ENCODE measurements at regions not wholly inside any gene's neighbourhood (a gene's known extent, or its start where the extent isn't known, plus 50 kb on each side); places are given as distances from the start of the nearest gene placed in this dataset.
"Not testable (repeated sequence)": the region's sequence is repeated elsewhere in the genome, so short reads cannot be mapped to it uniquely, and the experiment has no call there.

- no peak overlapping the region for H3K27ac Mint-ChIP-seq
- no peak overlapping the region for H3K9ac ChIP-seq (ENCODE audit: extremely low read depth, low read length, poor library complexity, severe bottlenecking)
- H3K4me1 Mint-ChIP-seq: peaks cover 2% of the 10 kb centered on the region
- no peak for DNase-seq
- no peaks in the 10 kb centered on the region for H3K9me3 Mint-ChIP-seq
- H3K9me3 ChIP-seq (ENCODE audit: control insufficient read depth, low read length): peaks cover 4% of the 10 kb centered on the region
- no peak overlapping the region for H3K27ac ChIP-seq (ENCODE audit: low read depth, low read length)
- no peaks in the 10 kb centered on the region for H3K4me1 ChIP-seq (ENCODE audit: control insufficient read depth, insufficient read depth, low read length)
- H3K27me3 ChIP-seq (ENCODE audit: control insufficient read depth, insufficient read depth, low read length, poor library complexity, severe bottlenecking): peaks cover 43% of the 10 kb centered on the region
- TF ChIP-seq CTCF (conservative IDR thresholded peaks at IDR 0.05): no peak
- H3K36me3 Mint-ChIP-seq (ENCODE audit: low read depth): peaks cover 3% of the 10 kb centered on the region
- WGBS, 2 experiments (ENCODE audit: insufficient coverage in 1 of 2, insufficient read length in 1 of 2): 92 to 100% methylated on average over 1 to 2 of the region's 2 CpGs
- no peak overlapping the region for H3K4me3 ChIP-seq (ENCODE audit: low read length)
- H3K27me3 Mint-ChIP-seq (ENCODE audit: insufficient read depth): peaks cover 27% of the 10 kb centered on the region
- no peak overlapping the region for H3K4me3 Mint-ChIP-seq
- no peaks in the 10 kb centered on the region for H3K36me3 ChIP-seq (ENCODE audit: control insufficient read depth, insufficient read depth, low read length)
Measured at GRCh38 chr14:38047195-38047902, 160.4 kb upstream of the SSTR1 start.

DNA sequence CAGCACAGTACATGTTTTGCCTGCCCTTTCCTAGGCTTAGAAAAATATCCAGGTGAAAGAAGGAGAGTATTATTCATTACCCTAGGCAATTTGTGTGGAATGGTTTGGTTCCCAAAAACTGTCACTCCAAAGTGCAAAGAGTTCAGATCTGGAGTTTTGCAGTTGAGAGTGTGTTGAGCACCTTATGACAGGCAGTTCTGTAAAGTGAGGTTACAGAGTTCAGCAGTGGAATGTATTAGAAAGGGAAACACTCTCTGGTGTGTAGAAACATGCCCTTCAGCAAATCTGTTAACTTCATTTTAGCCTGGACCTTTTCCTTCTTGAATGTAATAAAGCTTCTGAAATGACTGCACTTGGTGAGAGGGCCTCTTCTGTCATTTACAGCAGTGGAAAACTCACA, 154.0 kb upstream of the SSTR1 start:
- no peaks in the 10 kb centered on the region for H3K4me1 ChIP-seq (ENCODE audit: control insufficient read depth, insufficient read depth, low read length)
- peaks cover 4% of the 10 kb centered on the region for H3K9me3 Mint-ChIP-seq
- no peaks in the 10 kb centered on the region for H3K36me3 ChIP-seq (ENCODE audit: control insufficient read depth, insufficient read depth, low read length)
- no peak overlapping the region for H3K27ac ChIP-seq (ENCODE audit: low read depth, low read length)
- no peak overlapping the region for H3K4me3 ChIP-seq (ENCODE audit: low read length)
- H3K27ac Mint-ChIP-seq: no peak overlapping the region
- H3K27me3 ChIP-seq (ENCODE audit: control insufficient read depth, insufficient read depth, low read length, poor library complexity, severe bottlenecking): no peaks in the 10 kb centered on the region
- no peak for DNase-seq
- H3K9me3 ChIP-seq (ENCODE audit: control insufficient read depth, low read length): no peaks in the 10 kb centered on the region
- H3K36me3 Mint-ChIP-seq (ENCODE audit: low read depth): peaks cover 3% of the 10 kb centered on the region
- no peak for TF ChIP-seq CTCF (conservative IDR thresholded peaks at IDR 0.05)
- H3K27me3 Mint-ChIP-seq (ENCODE audit: insufficient read depth): peaks cover 17% of the 10 kb centered on the region
- H3K9ac ChIP-seq (ENCODE audit: extremely low read depth, low read length, poor library complexity, severe bottlenecking): no peak overlapping the region
- H3K4me3 Mint-ChIP-seq: no peak overlapping the region
- H3K4me1 Mint-ChIP-seq: peaks cover 2% of the 10 kb centered on the region

DNA sequence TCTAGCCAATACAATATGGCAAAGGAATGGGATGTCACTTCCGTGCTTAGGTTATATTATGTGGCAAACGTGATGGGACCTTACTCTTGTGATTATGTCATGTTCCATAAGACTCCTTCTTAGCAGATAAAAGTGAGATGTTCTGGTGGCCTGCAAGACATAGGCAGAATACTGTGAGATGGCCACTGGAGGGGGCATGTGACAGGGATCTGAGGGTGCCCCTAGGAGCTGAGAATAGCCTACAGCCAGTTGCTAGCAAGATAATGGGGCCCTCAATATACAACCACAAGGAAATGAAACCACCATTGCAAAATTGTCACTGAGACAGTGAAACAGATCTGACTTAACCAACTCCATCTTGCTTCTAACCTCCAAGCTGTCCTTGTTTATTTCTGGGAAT, 151.4 kb upstream of the SSTR1 start:
- Mint-ChIP-seq H3K36me3 (ENCODE audit: low read depth) (peaks cover 11% of the 10 kb centered on the region), H3K4me1 (no peaks in the 10 kb centered on the region), H3K27me3 (ENCODE audit: insufficient read depth) (peaks cover 9% of the 10 kb centered on the region), H3K9me3 (peaks cover 23% of the 10 kb centered on the region), H3K27ac (no peak overlapping the region), H3K4me3 (no peak overlapping the region)
- peak; percentile 61 for DNase-seq
- H3K36me3 ChIP-seq (ENCODE audit: control insufficient read depth, insufficient read depth, low read length): no peaks in the 10 kb centered on the region
- WGBS, 2 experiments (ENCODE audit: insufficient coverage in 1 of 2, insufficient read length in 1 of 2): 91 to 92% methylated on average over 2 of the region's 2 CpGs
- H3K4me1 ChIP-seq (ENCODE audit: control insufficient read depth, insufficient read depth, low read length): no peaks in the 10 kb centered on the region
- no peak overlapping the region for H3K4me3 ChIP-seq (ENCODE audit: low read length)
- peaks cover 17% of the 10 kb centered on the region for H3K9me3 ChIP-seq (ENCODE audit: control insufficient read depth, low read length)
- H3K27ac ChIP-seq (ENCODE audit: low read depth, low read length): no peak overlapping the region
- H3K9ac ChIP-seq (ENCODE audit: extremely low read depth, low read length, poor library complexity, severe bottlenecking): no peak overlapping the region
- no peaks in the 10 kb centered on the region for H3K27me3 ChIP-seq (ENCODE audit: control insufficient read depth, insufficient read depth, low read length, poor library complexity, severe bottlenecking)
- peak; percentile 71 for TF ChIP-seq CTCF (conservative IDR thresholded peaks at IDR 0.05)

DNA sequence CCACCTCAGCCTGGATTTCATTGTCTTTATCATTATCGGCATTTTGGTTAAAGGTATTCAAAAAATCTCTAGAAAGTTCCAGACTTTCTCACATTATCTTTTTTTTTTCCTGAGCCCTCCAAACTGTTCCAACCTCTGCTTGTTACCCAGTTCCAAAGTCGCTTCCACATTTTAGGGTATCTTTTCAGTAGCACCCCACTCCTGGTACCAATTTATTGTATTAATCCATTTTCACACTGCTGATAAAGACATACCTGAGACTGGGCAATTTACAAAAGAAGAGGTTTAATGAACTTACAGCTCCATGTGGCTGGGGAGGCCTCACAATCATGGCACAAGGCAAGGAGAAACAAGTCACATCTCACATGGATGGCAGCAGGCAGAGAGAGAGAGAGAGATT, 145.5 kb upstream of the SSTR1 start:
- WGBS, 2 experiments (ENCODE audit: insufficient coverage in 1 of 2, insufficient read length in 1 of 2): 87 to 96% methylated on average over 2 of the region's 2 CpGs
- H3K4me1 Mint-ChIP-seq; H3K4me3 ChIP-seq (ENCODE audit: low read length); H3K9ac ChIP-seq (ENCODE audit: extremely low read depth, low read length, poor library complexity, severe bottlenecking); H3K4me3 Mint-ChIP-seq; H3K4me1 ChIP-seq (ENCODE audit: control insufficient read depth, insufficient read depth, low read length); H3K27ac Mint-ChIP-seq; H3K27ac ChIP-seq (ENCODE audit: low read depth, low read length); DNase-seq; H3K27me3 Mint-ChIP-seq (ENCODE audit: insufficient read depth); H3K36me3 ChIP-seq (ENCODE audit: control insufficient read depth, insufficient read depth, low read length); H3K27me3 ChIP-seq (ENCODE audit: control insufficient read depth, insufficient read depth, low read length, poor library complexity, severe bottlenecking): not testable (repeated sequence)
- peaks cover 43% of the 10 kb centered on the region for H3K9me3 Mint-ChIP-seq
- peaks cover 40% of the 10 kb centered on the region for H3K9me3 ChIP-seq (ENCODE audit: control insufficient read depth, low read length)
- H3K36me3 Mint-ChIP-seq (ENCODE audit: low read depth): peaks cover 20% of the 10 kb centered on the region
